ENCODE measurements at regions not wholly inside any gene's neighbourhood (a gene's known extent, or its start where the extent isn't known, plus 50 kb on each side); places are given as distances from the start of the nearest gene placed in this dataset.

GRCh38 chrX:2629316-2630007 is 61.6 kb upstream of the CD99 start:
- BruUV-seq (replicated peaks) = no TSS peak
- in situ Hi-C loops (cut with MboI; ENCODE audit: low sequenced_read_pairs) (no loop called here), dilution Hi-C loops (cut with HindIII; ENCODE audit: low sequenced_read_pairs, unreplicated experiment) (no loop called here), intact Hi-C loops (cut with micrococcal nuclease) (no loop called here)
- no peak overlapping the region for H3K4ac ChIP-seq (ENCODE audit: low read depth, low read length)
- TF ChIP-seq MXI1 (IDR thresholded peaks at IDR 0.05; ENCODE audit: borderline replicate concordance, low read depth, low read length) (no peak), CEBPB (IDR thresholded peaks at IDR 0.05; ENCODE audit: low read depth, low read length) (peak; percentile 45)
- H4K8ac ChIP-seq (ENCODE audit: low read depth in 2 of 2, low read length in 2 of 2) = peak overlapping the region; percentile 71 to 76; a peak in 3 of 4 replicates
- ChIA-PET POLR2A (ENCODE audit: unreplicated experiment) (no interaction called here), CTCF (no interaction called here)
- no peak overlapping the region for H3K18ac ChIP-seq (ENCODE audit: low read depth, low read length)
- DNase-seq = no peak
- H3K27ac ChIP-seq (ENCODE audit: insufficient read depth, low read length) = no peak overlapping the region
- no peak overlapping the region for H4K91ac ChIP-seq (ENCODE audit: insufficient read depth, low read depth, low read length)
- no peak for ATAC-seq (ENCODE audit: low read depth)
- no peak overlapping the region for H2BK5ac ChIP-seq (ENCODE audit: low read depth, low read length, poor library complexity, severe bottlenecking)
- H2BK20ac ChIP-seq (ENCODE audit: low read depth, low read length) = no peak overlapping the region
- no peak overlapping the region for H4K5ac ChIP-seq (ENCODE audit: low read depth, low read length)
- no peak overlapping the region for H2BK120ac ChIP-seq (ENCODE audit: low read depth, low read length)
- no peak overlapping the region for H3K9ac ChIP-seq (ENCODE audit: low read depth, low read length)
- H3K14ac ChIP-seq (replicated peaks; ENCODE audit: low read depth, low read length) = no peak overlapping the region
- no peak overlapping the region for H2AK5ac ChIP-seq (ENCODE audit: low read depth, low read length)
- H3K36me3 ChIP-seq (ENCODE audit: control insufficient read depth, insufficient read depth, low read length) = peaks cover 7% of the 10 kb centered on the region
- no CpG with 5 or more reads among the region's 6 CpGs for WGBS, 2 experiments (ENCODE audit: extremely low coverage in 2 of 2, insufficient read length in 1 of 2)
- H3K4me2 ChIP-seq (ENCODE audit: low read depth, low read length) = no peak overlapping the region
- H3K9me1 ChIP-seq (ENCODE audit: insufficient read depth, low read length) = no peaks in the 10 kb centered on the region
- H3K79me1 ChIP-seq (ENCODE audit: low read depth in 1 of 2, low read length in 2 of 2) = peaks cover 0 to 4% of the 10 kb centered on the region in 2 experiments; a peak in 1 of 4 replicates
- no peak overlapping the region for H3K56ac ChIP-seq (ENCODE audit: extremely low read depth, insufficient read depth, low read length)
- H3K4me3 ChIP-seq (ENCODE audit: insufficient read depth, low read depth, low read length) = no peak overlapping the region
- no peaks in the 10 kb centered on the region for H3K27me3 ChIP-seq (ENCODE audit: control insufficient read depth, insufficient read depth, low read length)
- H3K4me1 ChIP-seq (ENCODE audit: control insufficient read depth, insufficient read depth, low read length) = no peaks in the 10 kb centered on the region
- H3K9me3 ChIP-seq (ENCODE audit: control insufficient read depth, insufficient read depth, low read length) = no peaks in the 10 kb centered on the region
- no peak overlapping the region for H2AFZ ChIP-seq (replicated peaks; ENCODE audit: low read length, poor library complexity)
- no peak overlapping the region for H2BK15ac ChIP-seq (ENCODE audit: low read depth, low read length)
- no peaks in the 10 kb centered on the region for H4K20me1 ChIP-seq (ENCODE audit: insufficient read depth, low read length)
- H2AK9ac ChIP-seq (replicated peaks; ENCODE audit: low read depth, low read length, poor library complexity) = no peak overlapping the region
- H3K23ac ChIP-seq (ENCODE audit: low read depth, low read length) = no peak overlapping the region
